Daoy (cell line): ENCODE measurements at regions not wholly inside any gene's neighbourhood (a gene's known extent, or its start where the extent isn't known, plus 50 kb on each side); places are given as distances from the start of the nearest gene placed in this dataset.
"Not testable (repeated sequence)": the region's sequence is repeated elsewhere in the genome, so short reads cannot be mapped to it uniquely, and the experiment has no call there.

Experiments
- DNase-seq: peaks from one replicate; pipeline ENCODE4 v3.0.0-alpha.2; 2015; ENCODE audit warnings: low read depth

DNA sequence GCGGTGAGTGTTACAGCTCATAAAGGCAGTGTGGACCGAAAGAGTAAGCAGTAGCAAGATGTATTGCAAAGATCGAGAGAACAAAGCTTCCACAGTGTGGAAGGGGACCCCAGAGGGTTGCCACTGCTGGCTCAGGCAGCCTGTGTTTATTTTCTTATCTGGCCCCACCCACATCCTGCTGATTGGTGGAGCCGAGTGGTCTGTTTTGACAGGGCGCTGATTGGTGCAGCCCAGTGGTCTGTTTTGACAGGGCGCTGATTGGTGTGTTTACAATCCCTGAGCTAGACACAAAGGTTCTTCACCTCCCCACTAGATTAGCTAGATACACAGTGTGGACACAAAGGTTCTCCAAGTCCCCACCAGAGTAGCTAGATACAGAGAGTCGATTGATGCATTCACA, 747.8 kb upstream of the NRXN1 start:
- DNase-seq: not testable (repeated sequence)

DNA sequence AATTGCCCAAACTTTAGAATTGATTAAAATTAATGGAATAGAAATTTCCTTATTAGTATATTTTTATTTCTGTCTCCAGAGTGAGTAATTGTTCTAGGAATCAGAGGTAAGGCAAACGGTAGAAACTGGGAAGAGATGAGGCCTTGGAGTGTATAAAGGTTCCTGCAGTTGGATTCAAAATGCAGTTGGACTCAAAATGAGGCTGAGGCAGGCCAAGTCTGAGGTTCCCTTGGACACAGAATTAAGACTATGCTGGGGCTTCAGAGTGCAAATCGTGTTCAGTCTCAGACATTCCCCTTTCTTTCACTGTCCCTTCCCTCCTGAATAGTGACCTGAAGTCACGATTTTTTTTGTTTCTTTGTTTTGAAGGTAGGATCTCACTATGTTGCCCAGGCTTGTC, 746.9 kb upstream of the NRXN1 start:
- DNase-seq: no peak

- not testable (repeated sequence) for DNase-seq
Observed at GRCh38 chr2:51774606-51775005, 742.7 kb upstream of the NRXN1 start.

- DNase-seq: no peak
Observed at GRCh38 chr2:51760441-51760840, 728.5 kb upstream of the NRXN1 start.

DNA sequence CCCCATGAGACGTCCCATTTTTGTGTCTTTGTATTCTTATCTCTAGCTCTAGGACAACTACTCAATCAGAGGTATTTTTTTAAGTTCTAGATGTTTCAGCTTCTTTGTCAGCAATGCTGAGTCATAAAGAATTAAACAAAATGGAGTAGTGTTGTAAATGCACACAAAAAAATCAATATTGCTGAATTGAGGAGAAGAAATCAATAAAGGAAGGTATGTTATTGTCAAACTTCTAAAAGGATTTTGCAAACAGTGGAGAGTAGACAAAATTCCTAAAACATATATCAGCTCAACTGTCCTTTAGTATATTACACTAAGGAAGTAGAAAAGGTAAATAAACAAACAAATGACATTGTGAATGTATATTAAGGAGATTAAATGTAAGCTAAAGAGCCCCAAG, 726.1 kb upstream of the NRXN1 start:
- DNase-seq: no peak

DNA sequence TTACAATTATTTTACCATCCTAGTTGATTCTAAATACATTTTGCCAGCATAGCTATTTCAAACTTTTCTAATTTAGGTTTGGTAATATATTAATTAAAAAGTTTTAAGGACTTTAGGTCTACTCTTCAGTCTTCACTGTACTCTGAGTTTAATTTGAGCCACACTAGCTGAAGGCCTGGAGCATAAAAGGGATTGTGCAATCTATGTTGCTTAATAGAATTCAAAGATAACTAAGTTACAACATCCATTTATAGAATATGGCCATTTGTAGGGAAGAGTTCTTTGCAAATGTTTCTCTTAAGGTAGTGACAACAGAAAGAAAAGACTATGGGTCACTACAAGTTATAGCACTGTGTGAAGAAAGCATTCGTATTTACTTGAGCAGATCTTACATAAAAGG, 702.2 kb upstream of the NRXN1 start:
- no peak for DNase-seq

DNA sequence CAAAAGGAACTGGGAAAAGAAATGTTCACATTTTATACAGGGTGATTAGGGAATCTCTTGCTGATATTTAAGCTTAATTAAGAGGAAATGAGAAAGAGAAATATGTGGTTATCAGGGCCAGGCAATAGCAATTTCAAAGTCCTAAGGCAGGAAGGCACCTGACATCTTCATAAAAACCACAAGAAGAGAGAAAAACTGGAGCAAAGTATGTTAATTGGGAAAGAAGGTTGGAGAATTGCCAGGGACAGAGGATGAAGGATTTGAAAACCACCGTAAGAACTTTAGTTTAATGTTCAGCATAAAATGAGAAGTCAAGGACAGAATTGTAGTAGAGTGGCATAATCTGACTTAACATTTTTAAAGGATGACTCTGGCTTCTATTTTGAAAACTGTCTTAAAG, 691.8 kb upstream of the NRXN1 start:
- DNase-seq: no peak

DNA sequence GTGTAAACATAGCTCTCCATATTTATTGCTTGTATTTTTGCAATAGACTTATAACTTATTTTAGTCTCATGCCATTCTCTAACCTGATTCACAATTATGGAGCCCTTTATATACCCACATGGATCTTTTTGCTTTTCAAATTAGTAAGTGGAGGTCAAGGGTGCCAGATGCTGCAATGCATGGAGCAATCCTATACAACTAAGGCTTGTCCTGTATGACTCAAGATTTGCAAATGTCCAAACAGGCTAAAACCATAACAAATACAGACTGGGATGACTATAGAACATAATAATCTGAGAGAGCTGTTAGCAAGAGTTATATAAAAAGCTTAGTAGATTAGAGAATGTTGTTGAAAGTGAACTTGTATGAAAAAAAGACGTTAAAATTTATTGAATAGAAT, 690.4 kb upstream of the NRXN1 start:
- no peak for DNase-seq

- no peak for DNase-seq
Observed at GRCh38 chr2:51720826-51721225, 688.9 kb upstream of the NRXN1 start.

DNA sequence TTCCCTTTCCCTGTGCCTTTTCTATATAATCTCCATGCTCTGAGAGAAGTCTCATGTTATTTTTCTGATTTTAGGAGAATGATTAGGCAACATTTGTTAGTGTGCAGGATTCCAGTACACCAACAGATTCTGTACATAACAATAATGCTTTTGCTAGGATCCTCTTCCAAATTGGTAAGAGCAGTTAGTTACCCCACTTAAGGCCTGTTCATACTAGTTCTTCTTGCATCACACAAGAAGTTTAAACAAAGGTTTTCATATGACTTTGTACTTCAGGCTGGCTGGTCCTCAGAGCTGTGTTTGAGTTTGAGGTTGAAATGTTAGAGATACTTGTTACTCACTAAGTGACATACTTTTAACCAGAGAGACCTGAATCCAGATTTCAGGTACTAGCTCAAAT, 686.9 kb upstream of the NRXN1 start:
- no peak for DNase-seq

GRCh38 chr2:51717312-51717711, 685.4 kb upstream of the NRXN1 start:
- no peak for DNase-seq

DNA sequence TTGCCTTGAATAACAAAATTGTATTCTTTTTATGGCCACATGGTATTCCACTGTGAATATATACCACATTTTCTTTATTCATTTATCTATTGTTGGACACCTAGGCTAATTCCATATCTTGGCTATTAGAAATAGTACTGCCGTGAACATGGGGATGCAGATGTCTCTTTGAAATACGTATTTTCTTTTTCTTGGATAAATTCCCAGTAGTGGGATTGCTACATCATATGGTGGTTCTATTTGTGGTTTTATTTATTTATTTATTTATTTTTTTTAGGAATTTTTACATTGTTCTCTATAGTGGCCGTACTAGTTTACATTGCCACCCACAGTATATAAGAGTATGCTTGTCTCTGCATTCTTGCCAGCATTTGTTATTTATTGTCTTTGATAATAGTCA, 679.8 kb upstream of the NRXN1 start:
- DNase-seq: no peak

DNA sequence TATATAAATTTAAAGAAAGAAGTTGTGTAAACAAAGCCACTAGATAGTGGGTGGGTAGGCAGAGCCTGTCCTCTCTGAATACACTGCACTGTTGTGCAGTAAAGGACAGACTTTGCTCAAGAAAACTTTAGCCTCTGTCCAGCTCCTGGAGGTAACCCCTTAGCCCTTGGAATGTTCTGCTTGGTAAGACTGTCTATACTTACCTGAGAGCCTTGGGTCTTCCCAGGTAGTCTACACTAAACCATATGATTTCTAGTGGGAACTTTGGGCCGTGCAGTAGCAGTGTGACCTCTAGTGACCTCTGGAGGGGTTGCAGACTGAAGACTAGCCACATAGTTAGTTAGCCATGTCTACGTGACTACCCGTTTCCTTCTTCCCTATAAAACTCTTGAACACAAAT, 678.3 kb upstream of the NRXN1 start:
- DNase-seq: no peak

DNA sequence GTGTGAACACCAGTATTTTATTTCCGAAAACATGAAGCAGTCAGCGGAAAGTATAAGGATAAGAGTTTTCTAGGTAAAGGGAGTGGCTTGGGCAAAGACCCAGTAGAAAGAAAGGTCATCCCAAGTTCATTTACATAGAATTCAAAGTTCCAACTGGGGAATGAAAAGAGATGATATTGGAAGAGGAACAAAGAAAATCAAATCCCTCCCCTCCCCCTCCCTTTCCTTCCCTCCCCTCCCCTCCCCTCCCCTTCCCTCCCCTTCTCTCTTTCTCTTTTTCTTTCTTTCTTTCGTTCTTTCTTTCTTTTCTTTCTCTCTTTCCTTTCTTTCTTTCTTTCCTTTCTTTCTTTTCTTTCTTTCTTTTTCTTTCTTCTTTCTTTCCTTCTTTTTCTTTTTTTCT, 675.7 kb upstream of the NRXN1 start:
- DNase-seq: no peak

DNA sequence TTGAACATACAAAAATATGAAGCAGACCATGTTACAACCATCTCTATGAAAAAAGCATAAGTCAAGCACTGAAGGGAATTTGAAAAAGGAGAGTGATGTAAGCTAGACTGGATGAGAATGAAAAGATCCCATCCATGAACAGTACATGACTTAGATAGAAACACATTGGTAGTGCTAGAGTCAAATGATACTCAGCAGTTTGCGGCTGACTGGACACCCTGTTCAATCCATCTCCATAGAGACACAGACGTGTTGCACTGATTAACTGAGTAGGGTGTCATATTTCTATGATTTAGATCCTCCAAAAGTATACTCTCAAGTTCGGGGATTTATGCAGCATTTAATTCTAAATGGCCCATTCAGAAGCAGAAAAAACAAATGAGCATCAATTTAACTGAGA, 674.3 kb upstream of the NRXN1 start:
- DNase-seq: no peak

GRCh38 chr2:51705417-51705816, 673.5 kb upstream of the NRXN1 start:
- no peak for DNase-seq

DNA sequence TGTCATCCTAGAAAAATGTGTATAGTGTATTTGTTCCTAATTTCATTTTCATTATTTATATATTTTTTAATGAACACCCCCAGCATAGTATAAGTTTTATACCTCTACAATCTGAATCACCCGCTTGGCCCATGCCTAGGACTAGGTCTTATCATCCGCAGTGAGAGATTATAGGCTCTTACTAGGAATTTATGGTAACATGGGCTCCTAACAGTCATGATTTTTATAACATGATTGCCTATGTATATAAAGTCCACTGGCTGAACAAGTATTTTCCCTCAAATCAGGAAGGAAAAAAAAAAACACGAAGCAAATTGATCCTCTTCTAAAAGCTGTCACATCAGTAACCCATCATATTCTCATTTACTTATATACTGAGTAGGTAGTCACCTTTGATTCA, 666.1 kb upstream of the NRXN1 start:
- no peak for DNase-seq

- no peak for DNase-seq
Observed at GRCh38 chr2:51697095-51697494, 665.2 kb upstream of the NRXN1 start.

DNA sequence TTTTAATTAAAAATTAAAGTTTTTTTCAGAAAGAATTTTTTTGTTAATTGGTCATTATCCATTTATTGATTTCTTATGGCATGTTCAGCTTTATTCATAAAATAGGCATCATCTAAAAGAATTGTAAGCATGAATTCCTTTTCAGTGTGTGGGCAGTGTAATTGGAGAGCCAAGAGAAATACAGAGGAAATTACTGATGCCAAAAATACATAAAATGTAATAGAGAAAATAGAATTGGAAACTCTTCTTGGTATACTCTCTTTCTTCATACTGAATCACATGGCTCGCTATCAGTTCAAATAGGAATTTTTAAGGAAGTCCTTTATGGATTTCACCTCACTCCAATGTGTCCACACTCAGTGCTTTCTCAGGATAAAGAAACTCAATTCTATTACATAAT, 663.6 kb upstream of the NRXN1 start:
- DNase-seq: no peak

- no peak for DNase-seq
Observed at GRCh38 chr2:51693640-51694039, 661.7 kb upstream of the NRXN1 start.

DNA sequence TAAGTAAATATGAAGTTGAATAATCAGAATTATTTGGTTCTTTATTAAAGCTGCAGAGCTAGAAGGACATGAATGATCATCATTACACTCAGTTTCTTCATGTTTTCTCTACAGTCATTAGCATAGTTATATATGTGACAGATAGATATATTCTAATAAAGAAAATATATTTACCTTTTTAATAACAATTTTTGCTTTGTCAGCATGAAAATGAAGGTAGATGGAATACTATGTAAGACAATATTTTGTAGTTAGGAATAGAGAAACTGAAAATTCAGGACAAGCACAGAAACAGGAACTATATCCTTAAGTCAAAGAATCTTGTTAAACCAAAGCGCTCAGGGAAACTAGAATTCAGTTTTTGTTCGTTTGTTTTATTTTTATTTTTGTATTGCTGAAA, 649.9 kb upstream of the NRXN1 start:
- no peak for DNase-seq

DNA sequence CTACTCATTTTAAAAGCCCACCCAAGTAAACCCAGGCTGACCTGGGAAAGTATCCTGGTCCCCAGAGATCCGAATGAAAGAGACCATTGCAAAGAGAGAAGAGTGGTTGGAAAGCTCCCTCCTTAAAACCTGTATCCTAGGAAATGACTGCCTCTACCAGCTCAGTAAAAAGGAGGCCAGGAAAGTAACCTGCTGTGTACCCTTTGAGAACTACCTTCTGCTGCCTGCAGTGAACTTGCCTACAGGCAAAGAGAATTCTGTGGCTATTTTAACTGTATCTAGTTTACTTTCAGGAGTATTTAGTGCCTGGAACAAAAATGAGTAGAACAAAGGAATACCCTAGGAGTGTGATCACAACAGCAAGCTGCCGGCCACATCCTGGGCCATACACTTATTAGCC, 641.7 kb upstream of the NRXN1 start:
- no peak for DNase-seq

DNA sequence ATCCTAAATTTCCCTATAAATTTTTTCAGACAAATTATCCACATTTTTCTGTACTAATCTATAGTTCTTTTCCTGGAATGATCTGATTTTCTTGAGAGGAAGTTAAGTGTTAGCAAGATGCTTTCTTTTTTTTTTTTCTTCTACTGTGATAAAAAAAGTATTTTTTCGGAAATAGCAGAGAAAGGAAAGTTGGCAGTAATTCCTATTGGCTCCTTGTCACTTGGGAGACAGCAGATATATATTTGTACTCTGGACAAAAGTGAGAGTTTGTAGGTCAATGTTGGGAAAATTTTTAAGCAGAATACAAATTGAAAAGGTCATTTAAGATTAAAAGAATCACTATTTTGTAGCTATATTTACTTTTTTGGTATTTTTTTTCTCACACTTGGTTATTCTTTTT, 635.7 kb upstream of the NRXN1 start:
- no peak for DNase-seq

DNA sequence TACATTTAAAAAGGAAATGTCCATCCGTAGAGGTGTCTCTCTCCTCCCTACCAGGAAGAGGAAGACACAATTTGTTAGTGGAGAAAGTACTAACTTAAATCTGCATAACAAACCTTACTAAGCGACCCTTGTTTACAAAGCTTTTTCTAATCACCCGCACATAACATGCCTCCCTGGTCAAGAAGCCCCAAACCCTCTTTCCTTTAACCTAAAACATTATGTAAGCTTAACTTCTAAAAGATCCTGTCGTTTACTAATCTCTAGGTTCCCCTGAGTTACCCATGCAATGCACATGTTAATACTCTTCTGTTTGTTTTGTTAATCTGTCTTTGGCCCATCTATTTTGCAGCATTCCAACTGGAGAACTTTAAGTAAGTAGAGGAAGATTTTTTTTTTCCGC, 630.3 kb upstream of the NRXN1 start:
- DNase-seq: no peak

DNA sequence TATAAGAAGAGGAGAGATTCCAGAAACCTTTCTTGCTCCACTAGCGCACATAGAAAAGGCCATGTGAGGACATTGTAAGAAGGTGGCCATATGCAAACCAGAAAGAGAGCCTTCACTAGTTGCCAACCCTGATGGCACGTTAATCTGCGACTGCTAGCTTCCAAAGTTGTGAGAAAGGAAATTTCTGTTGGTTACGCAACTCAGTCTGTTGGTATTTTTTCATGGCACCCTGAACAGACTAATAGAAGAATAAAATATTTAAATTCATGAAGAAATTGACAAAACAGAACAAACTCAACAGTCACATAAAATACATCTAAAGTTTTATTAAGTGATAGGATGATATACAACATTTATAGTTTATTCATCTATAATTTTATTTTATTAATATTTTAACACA, 625.9 kb upstream of the NRXN1 start:
- DNase-seq: no peak
